ENCODE measurements at regions not wholly inside any gene's neighbourhood (a gene's known extent, or its start where the extent isn't known, plus 50 kb on each side); places are given as distances from the start of the nearest gene placed in this dataset.

- ATAC-seq (no peak), DNase-seq (no peak)
- POLR2A ChIA-PET: no interaction called here
- no peak overlapping the region for H3K27ac Mint-ChIP-seq
- no peaks in the 10 kb centered on the region for H3K9me3 Mint-ChIP-seq (ENCODE audit: insufficient read depth)
- no peak overlapping the region for H3K4me3 Mint-ChIP-seq
- CTCF ChIA-PET: no interaction called here
- H3K36me3 Mint-ChIP-seq (ENCODE audit: low read depth): no peaks in the 10 kb centered on the region
- H3K27me3 Mint-ChIP-seq (ENCODE audit: low read depth): peaks cover 8% of the 10 kb centered on the region
- no peaks in the 10 kb centered on the region for H3K4me1 Mint-ChIP-seq (ENCODE audit: low read depth)
Measured at GRCh38 chr5:175021841-175022625, 297.7 kb downstream of the MSX2 start.

GRCh38 chr5:175021321-175021720, 296.9 kb downstream of the MSX2 start:
- no peaks in the 10 kb centered on the region for H3K36me3 Mint-ChIP-seq (ENCODE audit: low read depth)
- no peak for ATAC-seq
- DNase-seq: no peak
- H3K4me3 Mint-ChIP-seq: no peak overlapping the region
- no peaks in the 10 kb centered on the region for H3K4me1 Mint-ChIP-seq (ENCODE audit: low read depth)
- H3K27ac Mint-ChIP-seq: no peak overlapping the region
- no peaks in the 10 kb centered on the region for H3K9me3 Mint-ChIP-seq (ENCODE audit: insufficient read depth)
- peaks cover 8% of the 10 kb centered on the region for H3K27me3 Mint-ChIP-seq (ENCODE audit: low read depth)
- CTCF ChIA-PET: no interaction called here
- POLR2A ChIA-PET: no interaction called here

- Mint-ChIP-seq H3K27ac (no peak overlapping the region), H3K4me1 (ENCODE audit: low read depth) (no peaks in the 10 kb centered on the region), H3K4me3 (no peak overlapping the region), H3K36me3 (ENCODE audit: low read depth) (no peaks in the 10 kb centered on the region), H3K27me3 (ENCODE audit: low read depth) (peaks cover 3% of the 10 kb centered on the region), H3K9me3 (ENCODE audit: insufficient read depth) (no peaks in the 10 kb centered on the region)
- ChIA-PET POLR2A (no interaction called here), CTCF (no interaction called here)
- ATAC-seq: no peak
- DNase-seq: no peak
Measured at GRCh38 chr5:175015028-175015685, 290.8 kb downstream of the MSX2 start.

GRCh38 chr5:175013251-175013650, 288.9 kb downstream of the MSX2 start:
- DNase-seq (no peak), ATAC-seq (no peak)
- Mint-ChIP-seq H3K27ac (no peak overlapping the region), H3K27me3 (ENCODE audit: low read depth) (peaks cover under 1% of the 10 kb centered on the region), H3K36me3 (ENCODE audit: low read depth) (no peaks in the 10 kb centered on the region), H3K4me1 (ENCODE audit: low read depth) (no peaks in the 10 kb centered on the region), H3K9me3 (ENCODE audit: insufficient read depth) (no peaks in the 10 kb centered on the region), H3K4me3 (no peak overlapping the region)
- POLR2A ChIA-PET: no interaction called here
- CTCF ChIA-PET: no interaction called here

GRCh38 chr5:175012267-175012666, 287.9 kb downstream of the MSX2 start:
- ChIA-PET CTCF (no interaction called here), POLR2A (no interaction called here)
- Mint-ChIP-seq H3K27me3 (ENCODE audit: low read depth) (no peaks in the 10 kb centered on the region), H3K4me3 (no peak overlapping the region), H3K9me3 (ENCODE audit: insufficient read depth) (no peaks in the 10 kb centered on the region), H3K36me3 (ENCODE audit: low read depth) (no peaks in the 10 kb centered on the region), H3K4me1 (ENCODE audit: low read depth) (no peaks in the 10 kb centered on the region), H3K27ac (no peak overlapping the region)
- DNase-seq (no peak), ATAC-seq (no peak)

- Mint-ChIP-seq H3K36me3 (ENCODE audit: low read depth) (no peaks in the 10 kb centered on the region), H3K27me3 (ENCODE audit: low read depth) (no peaks in the 10 kb centered on the region), H3K27ac (no peak overlapping the region), H3K9me3 (ENCODE audit: insufficient read depth) (no peaks in the 10 kb centered on the region), H3K4me1 (ENCODE audit: low read depth) (peaks cover 2% of the 10 kb centered on the region), H3K4me3 (no peak overlapping the region)
- ChIA-PET CTCF (no interaction called here), POLR2A (no interaction called here)
- no peak for DNase-seq
- no peak for ATAC-seq
Measured at GRCh38 chr5:175003531-175003930, 279.1 kb downstream of the MSX2 start.

- H3K4me1 Mint-ChIP-seq (ENCODE audit: low read depth): peaks cover 16% of the 10 kb centered on the region
- POLR2A ChIA-PET: no interaction called here
- ATAC-seq (no peak), DNase-seq (no peak)
- no peaks in the 10 kb centered on the region for H3K27me3 Mint-ChIP-seq (ENCODE audit: low read depth)
- H3K36me3 Mint-ChIP-seq (ENCODE audit: low read depth): no peaks in the 10 kb centered on the region
- H3K27ac Mint-ChIP-seq: no peak overlapping the region
- H3K9me3 Mint-ChIP-seq (ENCODE audit: insufficient read depth): no peaks in the 10 kb centered on the region
- CTCF ChIA-PET: no interaction called here
- H3K4me3 Mint-ChIP-seq: no peak overlapping the region
Measured at GRCh38 chr5:175001876-175002645, 277.7 kb downstream of the MSX2 start.

GRCh38 chr5:175001311-175001710, 276.9 kb downstream of the MSX2 start:
- peaks cover 16% of the 10 kb centered on the region for H3K4me1 Mint-ChIP-seq (ENCODE audit: low read depth)
- POLR2A ChIA-PET: no interaction called here
- CTCF ChIA-PET: no interaction called here
- no peaks in the 10 kb centered on the region for H3K9me3 Mint-ChIP-seq (ENCODE audit: insufficient read depth)
- no peak overlapping the region for H3K27ac Mint-ChIP-seq
- no peaks in the 10 kb centered on the region for H3K36me3 Mint-ChIP-seq (ENCODE audit: low read depth)
- H3K27me3 Mint-ChIP-seq (ENCODE audit: low read depth): no peaks in the 10 kb centered on the region
- H3K4me3 Mint-ChIP-seq: no peak overlapping the region
- no peak for DNase-seq
- no peak for ATAC-seq

GRCh38 chr5:174999581-174999980, 275.2 kb downstream of the MSX2 start:
- no peak for ATAC-seq
- ChIA-PET CTCF (no interaction called here), POLR2A (no interaction called here)
- Mint-ChIP-seq H3K4me3 (no peak overlapping the region), H3K27me3 (ENCODE audit: low read depth) (no peaks in the 10 kb centered on the region), H3K4me1 (ENCODE audit: low read depth) (peaks cover 16% of the 10 kb centered on the region), H3K27ac (no peak overlapping the region), H3K36me3 (ENCODE audit: low read depth) (no peaks in the 10 kb centered on the region), H3K9me3 (ENCODE audit: insufficient read depth) (no peaks in the 10 kb centered on the region)
- no peak for DNase-seq

- Mint-ChIP-seq H3K36me3 (ENCODE audit: low read depth) (no peaks in the 10 kb centered on the region), H3K27me3 (ENCODE audit: low read depth) (no peaks in the 10 kb centered on the region), H3K4me3 (no peak overlapping the region), H3K4me1 (ENCODE audit: low read depth) (peaks cover 16% of the 10 kb centered on the region), H3K27ac (no peak overlapping the region), H3K9me3 (ENCODE audit: insufficient read depth) (no peaks in the 10 kb centered on the region)
- DNase-seq: no peak
- no peak for ATAC-seq
- ChIA-PET POLR2A (no interaction called here), CTCF (no interaction called here)
Measured at GRCh38 chr5:174998131-174998730, 273.8 kb downstream of the MSX2 start.

- Mint-ChIP-seq H3K27me3 (ENCODE audit: low read depth) (no peaks in the 10 kb centered on the region), H3K36me3 (ENCODE audit: low read depth) (no peaks in the 10 kb centered on the region), H3K4me1 (ENCODE audit: low read depth) (peaks cover 16% of the 10 kb centered on the region), H3K4me3 (no peak overlapping the region), H3K9me3 (ENCODE audit: insufficient read depth) (no peaks in the 10 kb centered on the region), H3K27ac (no peak overlapping the region)
- DNase-seq (no peak), ATAC-seq (no peak)
- POLR2A ChIA-PET: no interaction called here
- CTCF ChIA-PET: no interaction called here
Measured at GRCh38 chr5:174997688-174998087, 273.3 kb downstream of the MSX2 start.

GRCh38 chr5:174996941-174997340, 272.6 kb downstream of the MSX2 start:
- H3K27me3 Mint-ChIP-seq (ENCODE audit: low read depth): no peaks in the 10 kb centered on the region
- no peak overlapping the region for H3K4me3 Mint-ChIP-seq
- CTCF ChIA-PET: no interaction called here
- DNase-seq (no peak), ATAC-seq (no peak)
- H3K36me3 Mint-ChIP-seq (ENCODE audit: low read depth): no peaks in the 10 kb centered on the region
- POLR2A ChIA-PET: no interaction called here
- H3K4me1 Mint-ChIP-seq (ENCODE audit: low read depth): peaks cover 16% of the 10 kb centered on the region
- H3K9me3 Mint-ChIP-seq (ENCODE audit: insufficient read depth): no peaks in the 10 kb centered on the region
- H3K27ac Mint-ChIP-seq: no peak overlapping the region

All from activated CD8-positive, alpha-beta T cell treated with anti-CD3 and anti-CD28 coated beads, Interleukin-2, amount 10 ng/mL, durations not matched to agents 7 days and 5 days (primary cell).